D721Med (cell line): ENCODE measurements at regions not wholly inside any gene's neighbourhood (a gene's known extent, or its start where the extent isn't known, plus 50 kb on each side); places are given as distances from the start of the nearest gene placed in this dataset.
"Not testable (repeated sequence)": the region's sequence is repeated elsewhere in the genome, so short reads cannot be mapped to it uniquely, and the experiment has no call there.

Experiments used
- DNase-seq: peaks from one replicate; pipeline ENCODE4 v3.0.0; 2011; ENCODE audit warnings: low spot score; ENCODE audit not compliant: insufficient read length
- FAIRE-seq: peaks from 2 replicates; lab custom pipeline; 2011; peaks lifted over from hg19 to GRCh38; lab: Jason Lieb, UNC
- TF ChIP-seq, protein P1 (sequence below): IDR thresholded peaks from 2 replicates; pipeline ENCODE4 v1.5.1; 2012; ENCODE audit warnings: mild to moderate bottlenecking, control low read depth; ENCODE audit not compliant: insufficient read depth; ENCODE audit errors: missing control alignments

GRCh38 chr5:18466731-18467130 lies 832.5 kb downstream of the TAF11L14 start:
- DNase-seq: no peak
- TF ChIP-seq, protein P1, sequence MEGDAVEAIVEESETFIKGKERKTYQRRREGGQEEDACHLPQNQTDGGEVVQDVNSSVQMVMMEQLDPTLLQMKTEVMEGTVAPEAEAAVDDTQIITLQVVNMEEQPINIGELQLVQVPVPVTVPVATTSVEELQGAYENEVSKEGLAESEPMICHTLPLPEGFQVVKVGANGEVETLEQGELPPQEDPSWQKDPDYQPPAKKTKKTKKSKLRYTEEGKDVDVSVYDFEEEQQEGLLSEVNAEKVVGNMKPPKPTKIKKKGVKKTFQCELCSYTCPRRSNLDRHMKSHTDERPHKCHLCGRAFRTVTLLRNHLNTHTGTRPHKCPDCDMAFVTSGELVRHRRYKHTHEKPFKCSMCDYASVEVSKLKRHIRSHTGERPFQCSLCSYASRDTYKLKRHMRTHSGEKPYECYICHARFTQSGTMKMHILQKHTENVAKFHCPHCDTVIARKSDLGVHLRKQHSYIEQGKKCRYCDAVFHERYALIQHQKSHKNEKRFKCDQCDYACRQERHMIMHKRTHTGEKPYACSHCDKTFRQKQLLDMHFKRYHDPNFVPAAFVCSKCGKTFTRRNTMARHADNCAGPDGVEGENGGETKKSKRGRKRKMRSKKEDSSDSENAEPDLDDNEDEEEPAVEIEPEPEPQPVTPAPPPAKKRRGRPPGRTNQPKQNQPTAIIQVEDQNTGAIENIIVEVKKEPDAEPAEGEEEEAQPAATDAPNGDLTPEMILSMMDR: no peak
- FAIRE-seq: no peak

GRCh38 chr5:18471791-18472190 lies 837.5 kb downstream of the TAF11L14 start:
- not testable (repeated sequence) for DNase-seq, FAIRE-seq

DNA sequence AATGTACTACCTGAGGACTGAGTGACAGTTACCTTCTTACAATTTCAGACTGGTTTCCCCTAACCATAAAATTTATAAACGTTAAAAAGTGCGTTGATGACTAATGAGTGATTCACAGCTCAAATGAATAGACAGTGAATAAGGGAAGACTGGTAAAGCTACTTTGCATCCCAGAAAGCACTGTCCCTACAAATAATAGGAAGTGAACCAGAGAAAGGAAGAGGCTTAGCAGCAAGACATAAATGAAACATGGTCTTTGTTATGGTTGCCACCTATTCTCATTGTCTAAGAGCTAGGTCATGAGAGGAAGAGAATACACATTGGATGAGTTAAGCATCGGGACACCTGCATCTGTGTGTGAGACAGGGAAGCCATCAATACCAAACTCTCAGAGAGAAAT lies 849.2 kb downstream of the TAF11L14 start:
- no peak for FAIRE-seq
- TF ChIP-seq, protein P1: no peak
- no peak for DNase-seq

DNA sequence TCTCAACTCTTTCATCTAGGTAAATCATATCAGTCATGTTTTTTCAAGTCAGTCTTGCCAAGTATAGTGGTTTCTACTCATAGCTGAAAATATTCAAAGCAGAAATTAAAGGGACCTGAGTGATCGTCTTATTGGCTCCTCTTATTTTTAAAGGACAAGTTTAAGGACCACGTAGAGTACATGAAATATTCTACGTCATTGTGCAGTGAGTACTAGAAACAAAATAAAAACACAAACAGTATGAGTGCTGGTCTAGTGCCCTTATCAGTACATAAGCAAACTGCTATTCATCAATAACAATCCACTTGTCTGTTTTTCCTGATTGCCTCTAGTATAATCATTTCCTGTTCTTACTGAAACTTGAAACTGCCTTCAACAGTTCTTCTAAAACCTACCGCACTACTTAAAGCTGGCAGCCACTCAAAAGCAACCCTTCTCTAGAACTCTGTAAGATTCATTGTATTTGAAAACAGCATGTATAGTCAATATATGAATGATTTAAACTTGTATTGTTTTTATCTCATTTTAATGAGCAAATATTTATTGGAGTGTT lies 853.7 kb downstream of the TAF11L14 start:
- TF ChIP-seq, protein P1: no peak
- FAIRE-seq (no peak), DNase-seq (no peak)

- no peak for DNase-seq
- TF ChIP-seq, protein P1: no peak
- no peak for FAIRE-seq
Observed at GRCh38 chr5:18489703-18490102, 855.4 kb downstream of the TAF11L14 start.

- no peak for DNase-seq
- FAIRE-seq: no peak
- TF ChIP-seq, protein P1: no peak
Observed at GRCh38 chr5:18491349-18491748, 857.1 kb downstream of the TAF11L14 start.

DNA sequence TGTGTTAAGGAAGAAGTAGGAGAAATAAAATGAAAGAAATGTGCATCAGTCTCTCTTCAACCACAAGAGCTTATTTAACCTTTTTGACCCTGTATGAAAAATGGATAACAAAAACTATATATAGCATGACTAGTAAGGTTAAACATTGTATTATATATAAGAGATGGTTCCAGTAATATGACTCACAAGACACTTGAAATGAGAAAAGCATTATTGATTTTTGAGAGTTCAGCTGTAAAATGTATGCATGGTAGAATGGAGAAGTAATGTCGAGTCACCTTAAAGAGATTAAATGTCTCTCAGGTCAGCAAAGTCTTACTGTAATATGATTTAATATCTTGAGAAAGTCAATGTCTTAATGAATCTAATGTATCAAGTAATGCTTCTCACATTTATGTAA lies 860.9 kb downstream of the TAF11L14 start:
- TF ChIP-seq, protein P1: no peak
- no peak for FAIRE-seq
- no peak for DNase-seq

GRCh38 chr5:18496041-18496440 lies 861.8 kb downstream of the TAF11L14 start:
- TF ChIP-seq, protein P1: no peak
- DNase-seq (no peak), FAIRE-seq (no peak)
